Activated CD8-positive, alpha-beta memory T cell treated with anti-CD3 and anti-CD28 coated beads, Interleukin-2, amount 50 U/mL, for 4 hours (primary cell): ENCODE measurements at regions not wholly inside any gene's neighbourhood (a gene's known extent, or its start where the extent isn't known, plus 50 kb on each side); places are given as distances from the start of the nearest gene placed in this dataset.

Experiments used
- DNase-seq: peaks from one replicate; pipeline ENCODE4 v3.0.0-alpha.2; 2020

GRCh38 chr2:105617631-105618350, 126.9 kb upstream of the NCK2 start:
- DNase-seq: no peak

DNA sequence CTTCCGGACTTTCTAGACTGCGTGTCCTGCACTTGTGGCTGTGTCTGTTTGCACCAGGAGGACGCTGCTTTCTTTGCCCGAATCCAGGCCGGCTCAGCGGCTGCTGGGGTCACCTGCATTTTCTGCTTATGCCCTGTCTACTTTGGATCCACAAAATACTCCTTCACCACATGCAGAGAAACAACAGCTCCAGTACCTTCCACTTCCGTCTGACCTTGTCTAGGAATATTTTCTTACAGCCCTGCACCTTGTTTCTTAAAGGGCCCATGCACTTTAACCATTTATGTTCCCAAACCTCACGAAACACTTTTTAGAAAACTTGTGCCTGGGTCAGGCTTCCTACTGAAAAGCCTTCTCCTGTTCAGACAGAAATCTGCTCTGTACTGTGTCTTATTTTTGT, 129.4 kb upstream of the NCK2 start:
- DNase-seq: no peak

- no peak for DNase-seq
Observed at GRCh38 chr2:105611811-105612424, 132.8 kb upstream of the NCK2 start.

DNA sequence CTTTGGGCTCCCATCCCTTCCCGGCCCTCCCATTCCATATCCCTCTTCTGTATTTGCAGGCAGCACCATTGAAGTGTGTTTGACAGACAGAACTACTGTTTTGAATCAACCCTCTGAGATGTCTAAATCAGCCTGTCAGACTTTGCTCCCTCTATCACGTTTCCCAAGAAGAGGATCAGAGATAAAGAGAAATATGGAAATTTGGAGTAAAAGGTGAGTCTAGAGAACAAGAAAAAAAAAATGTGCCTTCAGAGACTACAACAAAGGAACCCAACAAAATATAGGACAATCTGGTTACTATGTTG, 133.4 kb upstream of the NCK2 start:
- DNase-seq: no peak

DNA sequence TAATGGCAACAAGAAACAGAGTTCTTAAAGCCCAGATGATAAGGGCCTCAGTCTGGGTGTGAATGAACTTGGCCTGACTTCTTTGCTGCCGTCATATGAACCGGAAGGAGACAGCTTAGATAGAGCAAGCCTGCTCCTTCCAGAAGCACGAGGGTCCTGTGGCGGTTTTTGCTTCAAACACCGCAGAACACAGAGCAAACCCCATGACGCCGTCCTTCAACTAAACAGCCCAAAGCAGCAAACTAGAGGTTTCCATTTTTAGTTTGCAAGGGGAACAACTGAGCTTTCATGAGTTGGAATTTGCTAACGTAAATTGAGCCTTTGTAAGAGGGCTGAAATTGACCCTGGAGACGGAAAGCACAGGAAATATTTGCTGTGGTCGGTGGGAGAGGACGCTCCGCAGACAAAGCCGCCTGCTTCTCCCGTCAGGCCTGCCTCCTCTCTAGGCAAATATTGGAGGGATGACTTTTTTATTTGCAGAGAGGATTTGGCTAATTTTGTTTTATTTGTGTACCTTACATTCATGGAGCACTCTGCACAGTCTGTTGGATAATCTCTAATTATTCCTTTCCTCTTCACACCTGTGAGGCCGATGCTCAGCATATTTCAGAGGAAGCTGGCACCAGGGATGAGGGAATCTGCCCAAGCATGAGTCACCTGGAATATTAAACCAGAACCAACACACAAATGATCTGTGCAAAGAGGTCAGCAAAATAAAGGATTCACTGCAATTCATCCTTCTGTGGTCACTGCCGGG, 134.0 kb upstream of the NCK2 start:
- no peak for DNase-seq

DNA sequence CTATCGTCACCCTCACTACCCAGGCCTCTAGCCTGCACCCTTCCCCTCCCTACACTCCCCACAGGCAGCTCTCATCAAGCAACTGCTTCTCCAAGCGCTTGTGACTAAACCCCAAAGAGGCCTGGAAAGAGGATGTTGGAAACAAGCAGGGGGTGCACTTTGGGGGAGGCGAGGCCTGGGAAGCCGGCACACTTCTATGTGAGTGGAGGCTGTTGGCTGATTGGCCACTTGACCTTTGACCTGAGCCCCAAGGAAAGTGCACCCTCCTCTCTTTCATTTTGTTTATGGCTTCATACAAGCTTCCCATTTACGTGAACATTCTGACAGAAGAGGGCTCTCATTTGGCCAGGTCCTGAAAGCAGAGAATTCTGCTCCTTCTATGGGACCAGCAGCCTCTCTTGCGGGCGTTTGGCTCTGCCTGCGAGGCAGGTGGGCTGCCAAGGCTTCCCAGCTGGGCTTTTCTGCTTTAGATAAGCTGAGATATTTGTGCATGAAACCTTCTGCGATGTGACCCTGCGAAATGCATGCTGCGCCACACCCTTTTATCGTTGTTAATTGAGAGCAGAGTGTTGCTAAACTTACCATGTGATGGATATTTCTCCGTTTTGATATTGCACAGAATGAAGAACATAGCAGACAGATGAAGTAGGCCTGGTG, 134.8 kb upstream of the NCK2 start:
- no peak for DNase-seq

- no peak for DNase-seq
Observed at GRCh38 chr2:105607920-105608504, 136.7 kb upstream of the NCK2 start.

- DNase-seq: no peak
Observed at GRCh38 chr2:105606081-105606480, 138.6 kb upstream of the NCK2 start.

DNA sequence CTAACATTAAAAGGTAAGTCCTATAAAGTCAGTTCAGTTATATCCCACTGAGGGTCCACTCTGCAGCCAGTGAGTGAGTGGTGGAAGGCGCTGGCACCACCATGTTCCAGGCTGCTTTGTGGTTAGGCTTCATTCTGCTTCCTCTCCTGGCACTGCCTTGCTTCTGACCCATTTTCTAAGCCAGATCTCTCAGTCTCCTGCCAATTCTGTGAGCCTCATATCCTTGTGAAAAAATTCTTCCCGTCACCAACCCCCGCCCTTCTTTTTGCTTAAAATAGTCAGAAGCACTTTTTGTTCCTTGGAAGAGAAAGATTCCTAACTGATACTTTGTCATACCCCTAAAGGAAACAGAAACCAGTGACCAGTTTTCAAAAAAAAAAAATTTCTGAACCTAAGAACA, 139.8 kb upstream of the NCK2 start:
- DNase-seq: no peak

DNA sequence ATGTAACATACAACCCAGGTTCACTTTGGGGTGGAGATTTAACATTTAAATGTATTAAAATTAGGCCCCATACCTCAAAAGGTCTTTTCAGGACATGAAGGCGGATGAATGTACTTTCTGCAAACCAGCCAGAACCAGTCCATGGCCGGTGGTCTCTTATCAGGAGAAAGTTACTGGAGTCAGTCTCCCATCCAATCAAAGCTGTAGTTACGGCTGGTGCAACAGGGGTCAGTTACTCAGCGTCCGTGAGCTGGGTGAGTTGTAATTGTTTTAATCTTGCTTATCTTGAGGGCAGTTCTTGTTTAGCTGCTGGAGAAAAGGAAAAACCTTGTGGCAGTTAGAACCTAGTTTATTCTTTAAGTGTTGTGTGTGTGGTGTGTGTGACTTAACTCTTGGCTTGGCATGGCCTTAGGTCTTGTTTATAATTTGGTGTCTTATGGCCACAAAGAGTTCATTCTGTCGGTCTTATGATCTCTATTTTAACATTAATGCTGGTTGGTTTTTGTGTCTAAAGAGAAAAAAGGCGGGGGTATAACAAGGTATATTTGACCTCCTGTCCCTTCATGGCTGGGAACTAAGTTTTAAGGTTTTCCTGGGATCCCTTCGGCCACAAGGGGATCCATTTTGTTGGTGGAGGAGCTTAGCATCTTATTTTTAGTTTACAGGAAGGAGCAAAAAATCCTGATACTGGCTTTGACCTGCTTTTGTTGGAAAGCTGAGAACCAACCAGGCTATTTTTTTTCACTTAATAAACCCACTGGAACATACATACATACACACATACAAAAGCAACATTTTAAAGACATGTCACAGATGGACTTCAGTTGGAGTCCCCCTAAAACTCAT, 143.5 kb upstream of the NCK2 start:
- no peak for DNase-seq

DNA sequence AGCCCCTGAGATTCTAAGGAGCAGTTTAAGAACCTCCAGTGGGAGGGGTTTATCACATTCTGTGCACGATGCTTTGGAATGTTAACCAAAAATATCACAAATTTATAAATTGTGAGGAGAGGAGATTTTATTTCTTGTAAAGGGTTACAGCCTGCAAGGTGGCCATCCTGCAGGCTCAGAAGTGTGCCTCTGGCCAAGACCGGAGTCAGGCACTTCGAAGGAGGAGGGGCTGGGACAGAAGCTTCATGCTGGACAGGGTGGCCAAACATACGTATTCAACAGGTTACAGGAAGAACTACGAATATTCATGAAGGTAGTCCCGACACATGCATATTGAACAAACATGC, 144.1 kb upstream of the NCK2 start:
- no peak for DNase-seq

DNA sequence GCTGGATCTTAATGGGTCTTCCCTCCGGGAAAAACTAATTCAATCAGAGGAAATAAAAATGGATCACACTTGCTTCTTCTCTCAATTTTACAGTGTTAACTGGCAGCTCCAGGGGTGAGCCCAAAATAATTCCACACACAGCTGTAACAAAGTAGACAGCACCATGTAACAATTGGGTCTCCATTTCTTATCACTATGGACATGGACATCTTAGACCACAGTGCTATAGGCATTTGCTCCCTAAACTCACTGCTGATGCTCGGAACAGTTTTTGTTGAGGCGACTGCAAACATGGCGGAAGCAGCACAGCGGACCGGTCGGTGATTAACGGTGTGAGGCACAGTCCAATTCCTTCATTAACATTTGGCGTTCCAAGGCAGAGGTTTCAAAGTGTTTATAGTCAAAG, 144.7 kb upstream of the NCK2 start:
- no peak for DNase-seq

GRCh38 chr2:105598829-105599698, 145.6 kb upstream of the NCK2 start:
- no peak for DNase-seq

DNA sequence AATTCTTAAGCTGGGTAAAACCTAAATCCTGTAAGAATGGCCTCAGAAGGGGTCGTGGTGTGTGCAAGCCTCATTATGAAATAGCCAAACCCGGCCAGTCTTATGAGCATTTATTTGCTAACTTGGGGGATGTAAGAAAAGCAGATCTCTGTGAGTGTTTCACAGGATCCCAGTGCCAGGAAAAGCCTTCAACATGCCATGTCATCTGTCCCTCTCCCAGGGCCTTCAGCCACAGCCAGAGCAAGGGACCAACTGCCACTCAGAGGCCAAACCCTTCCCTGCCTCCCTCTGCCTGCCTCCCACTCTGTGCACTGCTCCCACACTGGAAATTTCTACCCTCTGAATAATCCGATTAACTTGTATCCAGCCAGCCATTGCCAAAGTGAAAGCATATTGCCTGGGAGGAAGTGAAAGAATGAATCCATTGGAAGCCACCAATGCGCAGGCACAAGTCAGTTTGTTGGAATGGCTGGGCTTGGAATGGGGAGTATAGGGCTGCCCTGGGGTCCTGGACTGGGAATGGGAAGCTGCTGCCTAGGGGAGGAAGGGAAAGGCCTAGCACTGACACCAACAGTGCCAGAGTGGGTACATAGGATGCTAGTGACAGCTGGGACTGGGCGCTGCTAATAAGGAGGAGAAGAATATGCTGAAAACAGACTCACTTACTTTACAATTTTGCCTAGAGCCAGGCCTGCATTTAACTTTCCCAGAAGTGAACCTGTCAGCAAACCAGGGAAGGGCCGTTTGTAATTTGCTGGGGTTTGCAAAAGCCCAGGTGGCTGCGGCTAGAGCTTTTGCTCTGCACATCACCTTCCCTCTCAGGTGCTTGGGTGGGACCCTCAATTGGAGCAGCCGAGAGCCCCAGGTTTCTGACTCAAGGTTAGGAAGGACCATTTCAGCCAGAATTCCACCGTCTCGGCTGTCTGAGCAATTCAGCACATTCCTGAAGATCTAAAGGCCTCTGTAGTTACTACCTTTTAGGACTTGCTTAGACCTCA, 146.6 kb upstream of the NCK2 start:
- no peak for DNase-seq

GRCh38 chr2:105597011-105597805, 147.5 kb upstream of the NCK2 start:
- no peak for DNase-seq

- DNase-seq: no peak
Observed at GRCh38 chr2:105596411-105596921, 148.2 kb upstream of the NCK2 start.

DNA sequence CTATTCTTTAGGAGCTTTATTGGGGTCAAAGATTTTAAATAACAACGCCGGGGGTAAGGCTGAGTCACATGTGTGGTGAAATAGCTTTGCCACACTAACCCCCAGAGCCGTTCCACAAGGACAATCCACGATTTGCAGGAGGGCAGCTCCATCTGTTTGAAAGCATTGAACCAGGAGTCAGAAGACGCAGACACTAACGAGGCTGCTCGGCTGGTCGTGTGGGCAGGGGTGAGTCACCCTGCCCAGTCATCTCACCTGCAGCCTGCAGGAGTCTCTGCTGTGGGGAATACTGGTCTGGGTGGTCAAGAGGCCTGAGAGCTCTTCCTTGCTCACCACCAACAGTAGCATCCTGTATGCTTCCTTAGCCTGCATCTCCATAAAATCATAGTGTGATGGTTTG, 149.2 kb upstream of the NCK2 start:
- DNase-seq: no peak

GRCh38 chr2:105593221-105593967, 151.3 kb upstream of the NCK2 start:
- no peak for DNase-seq
